ENCODE measurements at regions not wholly inside any gene's neighbourhood (a gene's known extent, or its start where the extent isn't known, plus 50 kb on each side); places are given as distances from the start of the nearest gene placed in this dataset.
"Not testable (repeated sequence)": the region's sequence is repeated elsewhere in the genome, so short reads cannot be mapped to it uniquely, and the experiment has no call there.

- no peak for TF ChIP-seq CTCF (IDR thresholded peaks at IDR 0.05; ENCODE audit: extremely low read depth, missing control alignments)
- DNase-seq (ENCODE audit: low spot score) = no peak
These were observed 469.9 kb downstream of the PRR16 start for GRCh38 chr5:120934031-120934430.

- no peak for TF ChIP-seq CTCF (IDR thresholded peaks at IDR 0.05; ENCODE audit: extremely low read depth, missing control alignments)
- DNase-seq (ENCODE audit: low spot score) = no peak
These were observed 472.6 kb downstream of the PRR16 start for GRCh38 chr5:120936652-120937051.

- TF ChIP-seq CTCF (IDR thresholded peaks at IDR 0.05; ENCODE audit: extremely low read depth, missing control alignments) = no peak
- no peak for DNase-seq (ENCODE audit: low spot score)
These were observed 474.5 kb downstream of the PRR16 start for GRCh38 chr5:120938604-120939003.

GRCh38 chr5:120942596-120943350 is 478.7 kb downstream of the PRR16 start:
- DNase-seq (ENCODE audit: low spot score) = no peak
- no peak for TF ChIP-seq CTCF (IDR thresholded peaks at IDR 0.05; ENCODE audit: extremely low read depth, missing control alignments)

- DNase-seq (ENCODE audit: low spot score) = not testable (repeated sequence)
These were observed 485.5 kb downstream of the PRR16 start for GRCh38 chr5:120949596-120949995.

GRCh38 chr5:120953445-120953844 is 489.3 kb downstream of the PRR16 start:
- not testable (repeated sequence) for DNase-seq (ENCODE audit: low spot score)

- TF ChIP-seq CTCF (IDR thresholded peaks at IDR 0.05; ENCODE audit: extremely low read depth, missing control alignments) = no peak
- no peak for DNase-seq (ENCODE audit: low spot score)
These were observed 490.2 kb downstream of the PRR16 start for GRCh38 chr5:120954255-120954654.

- DNase-seq (ENCODE audit: low spot score) = no peak
These were observed 491.7 kb downstream of the PRR16 start for GRCh38 chr5:120955795-120956194.

More at GRCh38 chr5:120955795-120956194, 491.7 kb downstream of the PRR16 start:
- no peak for TF ChIP-seq CTCF (IDR thresholded peaks at IDR 0.05; ENCODE audit: extremely low read depth, missing control alignments)

Measured in GM20000 (cell line).